Trophoblast cell (in vitro differentiated cells and primary cell): ENCODE measurements at regions not wholly inside any gene's neighbourhood (a gene's known extent, or its start where the extent isn't known, plus 50 kb on each side); places are given as distances from the start of the nearest gene placed in this dataset.
"Not testable (repeated sequence)": the region's sequence is repeated elsewhere in the genome, so short reads cannot be mapped to it uniquely, and the experiment has no call there.

Experiments
- DNase-seq, 2 donors: peaks; one replicate each; pipeline ENCODE4 v3.0.0-alpha.2; 2016
- H2AFZ ChIP-seq: 2 replicates; pipeline ENCODE4 v1.6.1; 2013; ENCODE audit warnings: low read length, moderate library complexity, mild to moderate bottlenecking; ENCODE audit not compliant: insufficient read depth, poor library complexity
- H2AK5ac ChIP-seq: 2 replicates; pipeline ENCODE4 v1.6.1; 2013; ENCODE audit warnings: mild to moderate bottlenecking, low read length
- H2BK120ac ChIP-seq: 2 replicates; pipeline ENCODE4 v1.6.1; 2013; ENCODE audit warnings: low read length, mild to moderate bottlenecking, moderate library complexity; ENCODE audit not compliant: insufficient read depth, poor library complexity
- H2BK12ac ChIP-seq: 2 replicates; pipeline ENCODE4 v1.6.1; 2013; ENCODE audit warnings: mild to moderate bottlenecking, low read length, moderate library complexity
- H2BK5ac ChIP-seq: 2 replicates; pipeline ENCODE4 v1.6.1; 2013; ENCODE audit warnings: low read length, low read depth, moderate library complexity, mild to moderate bottlenecking; ENCODE audit not compliant: poor library complexity
- H3K14ac ChIP-seq: 2 replicates; pipeline ENCODE4 v1.6.1; 2013; ENCODE audit warnings: mild to moderate bottlenecking, low read length
- H3K18ac ChIP-seq: 2 replicates; pipeline ENCODE4 v1.6.1; 2013; ENCODE audit warnings: mild to moderate bottlenecking, low read length
- H3K23ac ChIP-seq: 2 replicates; pipeline ENCODE4 v1.6.1; 2013; ENCODE audit warnings: low read length
- H3K27ac ChIP-seq: 2 replicates; pipeline ENCODE4 v1.5.1; 2013; ENCODE audit warnings: low read depth, mild to moderate bottlenecking, inconsistent platforms, low read length, moderate library complexity
- H3K27me3 ChIP-seq: 2 replicates; pipeline ENCODE4 v1.6.1; 2013; ENCODE audit warnings: inconsistent platforms, mild to moderate bottlenecking, low read length, moderate library complexity; ENCODE audit not compliant: insufficient read depth
- H3K36me3 ChIP-seq, 2 experiments: 1 replicate in 1 of 2; 2 replicates in 1 of 2; pipeline ENCODE4 v1.6.1; 2013; ENCODE audit warnings: low read length in 2 of 2, mild to moderate bottlenecking in 2 of 2, moderate library complexity in 1 of 2; ENCODE audit not compliant: insufficient read depth in 2 of 2, control insufficient read depth in 1 of 2
- H3K4ac ChIP-seq: 2 replicates; pipeline ENCODE4 v1.6.1; 2013; ENCODE audit warnings: low read depth, mild to moderate bottlenecking, low read length, moderate library complexity
- H3K4me1 ChIP-seq, 2 experiments: 1 replicate in 1 of 2; 2 replicates in 1 of 2; pipeline ENCODE4 v1.6.1; 2013; ENCODE audit warnings: low read length in 2 of 2, mild to moderate bottlenecking in 2 of 2, moderate library complexity in 1 of 2; ENCODE audit not compliant: insufficient read depth in 2 of 2, control insufficient read depth in 1 of 2
- H3K4me2 ChIP-seq: 2 replicates; pipeline ENCODE4 v1.6.1; 2013; ENCODE audit warnings: inconsistent platforms, mild to moderate bottlenecking, low read length, moderate library complexity
- H3K4me3 ChIP-seq: 2 replicates; pipeline ENCODE4 v1.5.1; 2013; ENCODE audit warnings: mild to moderate bottlenecking, low read depth, low read length, inconsistent platforms
- H3K79me1 ChIP-seq: one replicate; pipeline ENCODE4 v1.6.1; 2013; ENCODE audit warnings: low read length
- H3K79me2 ChIP-seq: 2 replicates; pipeline ENCODE4 v1.6.1; 2013; ENCODE audit warnings: low read length, mild to moderate bottlenecking; ENCODE audit not compliant: control insufficient read depth, insufficient read depth, poor library complexity
- H3K9ac ChIP-seq: 2 replicates; pipeline ENCODE4 v1.6.1; 2013; ENCODE audit warnings: mild to moderate bottlenecking, low read length
- H3K9me3 ChIP-seq: 2 replicates; pipeline ENCODE4 v1.6.1; 2013; ENCODE audit warnings: low read depth, mild to moderate bottlenecking, control low read depth, inconsistent platforms, low read length; ENCODE audit not compliant: insufficient read depth
- H4K12ac ChIP-seq: 2 replicates; pipeline ENCODE4 v1.6.1; 2013; ENCODE audit warnings: low read depth, mild to moderate bottlenecking, low read length, moderate library complexity
- H4K8ac ChIP-seq: 2 replicates; pipeline ENCODE4 v1.6.1; 2013; ENCODE audit warnings: low read depth, mild to moderate bottlenecking, low read length, moderate library complexity
- H4K91ac ChIP-seq: one replicate; pipeline ENCODE4 v1.6.1; 2013; ENCODE audit warnings: low read depth, mild to moderate bottlenecking, low read length, moderate library complexity
- WGBS: extraction: QIAGEN DNeasy Blood & Tissue Kit; methylation state at CpG from one replicate; pipeline ENCODE4 v1.1.7; 2013; ENCODE audit warnings: missing lambda C conversion rate; ENCODE audit not compliant: insufficient read length, insufficient coverage; ENCODE audit errors: extremely low coverage; 5-methylcytosine and 5-hydroxymethylcytosine counted together

- H3K4me2 ChIP-seq, result no peak overlapping the region
- DNase-seq, result no peak
These were observed 259.7 kb downstream of the MYCN start for GRCh38 chr2:16199882-16200553.

GRCh38 chr2:16199241-16199640 is 258.9 kb downstream of the MYCN start:
- H3K14ac ChIP-seq, H2BK5ac ChIP-seq, H3K9ac ChIP-seq, DNase-seq, H2AK5ac ChIP-seq, H2AFZ ChIP-seq, H2BK12ac ChIP-seq, H3K9me3 ChIP-seq, H3K79me1 ChIP-seq, H3K4ac ChIP-seq, H3K4me2 ChIP-seq, H3K27ac ChIP-seq, H4K12ac ChIP-seq, H3K27me3 ChIP-seq, H3K36me3 ChIP-seq, H3K79me2 ChIP-seq, H2BK120ac ChIP-seq, H4K8ac ChIP-seq, H3K4me1 ChIP-seq, H3K18ac ChIP-seq, H4K91ac ChIP-seq, H3K23ac ChIP-seq, H3K4me3 ChIP-seq: not testable (repeated sequence)
- WGBS, result no CpG with 5 or more reads among the region's 5 CpGs

More at GRCh38 chr2:16199882-16200553, 259.7 kb downstream of the MYCN start:
- H3K36me3 ChIP-seq, result no peaks in the 10 kb centered on the region
- no peak overlapping the region for H2BK5ac ChIP-seq
- H4K12ac ChIP-seq, result no peak overlapping the region
- H3K18ac ChIP-seq, result no peak overlapping the region
- H3K9ac ChIP-seq, result no peak overlapping the region
- H3K27me3 ChIP-seq, result no peaks in the 10 kb centered on the region
- no peak overlapping the region for H4K8ac ChIP-seq
- no peak overlapping the region for H3K4me3 ChIP-seq
- H3K4ac ChIP-seq, result no peak overlapping the region
- peaks cover 2% of the 10 kb centered on the region for H3K9me3 ChIP-seq
- H3K79me1 ChIP-seq, result no peaks in the 10 kb centered on the region
- no peak overlapping the region for H2AK5ac ChIP-seq
- no peak overlapping the region for H4K91ac ChIP-seq
- H2AFZ ChIP-seq, result no peak overlapping the region
- no peak overlapping the region for H2BK12ac ChIP-seq
- no peaks in the 10 kb centered on the region for H3K79me2 ChIP-seq
- no peak overlapping the region for H3K23ac ChIP-seq
- no CpG with 5 or more reads among the region's 10 CpGs for WGBS
- H3K27ac ChIP-seq, result no peak overlapping the region
- H2BK120ac ChIP-seq, result no peak overlapping the region
- no peak overlapping the region for H3K14ac ChIP-seq
- H3K4me1 ChIP-seq, result no peaks in the 10 kb centered on the region

GRCh38 chr2:16198166-16198912 is 258.0 kb downstream of the MYCN start:
- WGBS, result no CpG with 5 or more reads among the region's 9 CpGs
- Histone ChIP-seq H3K27ac (no peak overlapping the region), H3K79me1 (no peaks in the 10 kb centered on the region), H2AK5ac (no peak overlapping the region), H3K23ac (no peak overlapping the region), H3K9me3 (no peaks in the 10 kb centered on the region), H4K91ac (no peak overlapping the region), H4K8ac (no peak overlapping the region), H3K14ac (no peak overlapping the region), H3K79me2 (no peaks in the 10 kb centered on the region), H2BK120ac (no peak overlapping the region), H3K4ac (no peak overlapping the region), H4K12ac (no peak overlapping the region), H3K9ac (no peak overlapping the region), H2BK5ac (no peak overlapping the region), H2AFZ (no peak overlapping the region), H3K18ac (no peak overlapping the region), H3K4me2 (no peak overlapping the region), H3K4me1 (no peaks in the 10 kb centered on the region), H3K27me3 (no peaks in the 10 kb centered on the region), H3K36me3 (no peaks in the 10 kb centered on the region), H3K4me3 (no peak overlapping the region), H2BK12ac (no peak overlapping the region)
- no peak for DNase-seq

GRCh38 chr2:16197504-16198147 is 257.3 kb downstream of the MYCN start:
- H3K4me2 ChIP-seq, result no peak overlapping the region
- no peak overlapping the region for H4K91ac ChIP-seq

More at GRCh38 chr2:16197504-16198147, 257.3 kb downstream of the MYCN start:
- no peak overlapping the region for H3K18ac ChIP-seq
- H3K36me3 ChIP-seq, result no peaks in the 10 kb centered on the region
- H3K79me2 ChIP-seq, result no peaks in the 10 kb centered on the region
- H3K27me3 ChIP-seq, result no peaks in the 10 kb centered on the region
- no peak overlapping the region for H2AK5ac ChIP-seq
- DNase-seq, result no peak
- H3K79me1 ChIP-seq, result no peaks in the 10 kb centered on the region
- H3K4ac ChIP-seq, result no peak overlapping the region
- no peak overlapping the region for H3K9ac ChIP-seq
- H3K27ac ChIP-seq, result no peak overlapping the region
- H2BK12ac ChIP-seq, result no peak overlapping the region
- H4K8ac ChIP-seq, result no peak overlapping the region
- no peak overlapping the region for H3K4me3 ChIP-seq
- H2BK120ac ChIP-seq, result no peak overlapping the region
- H3K14ac ChIP-seq, result no peak overlapping the region
- H2BK5ac ChIP-seq, result no peak overlapping the region
- no peaks in the 10 kb centered on the region for H3K4me1 ChIP-seq
- no peak overlapping the region for H2AFZ ChIP-seq
- no CpG with 5 or more reads among the region's 8 CpGs for WGBS
- no peak overlapping the region for H3K23ac ChIP-seq
- H3K9me3 ChIP-seq, result no peaks in the 10 kb centered on the region
- H4K12ac ChIP-seq, result no peak overlapping the region
